Neural progenitor cell (in vitro differentiated cells): ENCODE measurements at regions not wholly inside any gene's neighbourhood (a gene's known extent, or its start where the extent isn't known, plus 50 kb on each side); places are given as distances from the start of the nearest gene placed in this dataset.

Experiments
- DNase-seq: peaks from one replicate; pipeline ENCODE4 v3.0.0-alpha.2; 2016; ENCODE audit warnings: low spot score
- H2AFZ ChIP-seq: fragments of 200-600 bp; sonication (generic); replicated peaks from 2 replicates; pipeline ENCODE4 v1.6.1; 2016; ENCODE audit warnings: antibody characterized with exemption
- H3F3A ChIP-seq: fragments of 200-600 bp; sonication (generic); 2 replicates; pipeline ENCODE4 v1.6.1; 2016; ENCODE audit warnings: antibody characterized with exemption, low read depth
- H3K27ac ChIP-seq: fragments of 200-600 bp; sonication (generic); 2 replicates; pipeline ENCODE4 v1.5.1; 2016; ENCODE audit warnings: mild to moderate bottlenecking
- H3K27me3 ChIP-seq: fragments of 200-600 bp; sonication (generic); 2 replicates; pipeline ENCODE4 v1.6.1; 2016; ENCODE audit warnings: mild to moderate bottlenecking, moderate library complexity
- H3K36me3 ChIP-seq: fragments of 200-600 bp; sonication (generic); 2 replicates; pipeline ENCODE4 v1.5.1; 2016
- H3K4me1 ChIP-seq: fragments of 200-600 bp; sonication (generic); 2 replicates; pipeline ENCODE4 v1.6.1; 2016; ENCODE audit warnings: mixed run types
- H3K4me2 ChIP-seq: fragments of 200-600 bp; sonication (generic); 2 replicates; pipeline ENCODE4 v1.6.1; 2016
- H3K4me3 ChIP-seq: fragments of 200-600 bp; sonication (generic); 2 replicates; pipeline ENCODE4 v1.5.1; 2016
- H3K79me2 ChIP-seq: fragments of 200-600 bp; sonication (generic); 2 replicates; pipeline ENCODE4 v1.6.1; 2016; ENCODE audit warnings: low read depth
- H3K9ac ChIP-seq: fragments of 200-600 bp; sonication (generic); 2 replicates; pipeline ENCODE4 v1.6.1; 2016
- H3K9me3 ChIP-seq: fragments of 200-600 bp; sonication (generic); 2 replicates; pipeline ENCODE4 v1.5.1; 2016; ENCODE audit warnings: low read depth
- H4K20me1 ChIP-seq: fragments of 200-600 bp; sonication (generic); 2 replicates; pipeline ENCODE4 v1.6.1; 2016; ENCODE audit warnings: low read depth
- H3K27ac Mint-ChIP-seq: 3 replicates; pipeline ENCODE4 v1.8.0; 2021; ENCODE audit warnings: mixed read lengths
- H3K27me3 Mint-ChIP-seq: 2 replicates; pipeline ENCODE4 v1.8.0; 2022; ENCODE audit warnings: low read depth, mild to moderate bottlenecking, inconsistent platforms, moderate library complexity, mixed read lengths; ENCODE audit not compliant: insufficient read depth
- H3K36me3 Mint-ChIP-seq: 3 replicates; pipeline ENCODE4 v1.8.0; 2021; ENCODE audit warnings: mixed read lengths
- H3K4me1 Mint-ChIP-seq: 3 replicates; pipeline ENCODE4 v1.8.0; 2021; ENCODE audit warnings: mixed read lengths
- H3K4me3 Mint-ChIP-seq: 3 replicates; pipeline ENCODE4 v1.8.0; 2021; ENCODE audit warnings: mild to moderate bottlenecking, moderate library complexity, mixed read lengths
- H3K9me3 Mint-ChIP-seq: 3 replicates; pipeline ENCODE4 v1.8.0; 2020; ENCODE audit warnings: mixed read lengths
- EZH2 ChIP-seq: fragments of 200-600 bp; sonication (generic); IDR thresholded peaks from 2 replicates; pipeline ENCODE4 v1.6.1; 2017; ENCODE audit warnings: antibody characterized with exemption, mild to moderate bottlenecking, moderate library complexity
- EZH2phosphoT487 ChIP-seq: fragments of 200-600 bp; sonication (generic); IDR thresholded peaks from 2 replicates; pipeline ENCODE4 v1.6.1; 2017; ENCODE audit warnings: antibody characterized with exemption
- TF ChIP-seq, protein P1 (sequence below): fragments of 200-600 bp; sonication (generic); IDR thresholded peaks from 2 replicates; pipeline ENCODE4 v1.5.1; 2017; ENCODE audit warnings: antibody characterized with exemption, mild to moderate bottlenecking

DNA sequence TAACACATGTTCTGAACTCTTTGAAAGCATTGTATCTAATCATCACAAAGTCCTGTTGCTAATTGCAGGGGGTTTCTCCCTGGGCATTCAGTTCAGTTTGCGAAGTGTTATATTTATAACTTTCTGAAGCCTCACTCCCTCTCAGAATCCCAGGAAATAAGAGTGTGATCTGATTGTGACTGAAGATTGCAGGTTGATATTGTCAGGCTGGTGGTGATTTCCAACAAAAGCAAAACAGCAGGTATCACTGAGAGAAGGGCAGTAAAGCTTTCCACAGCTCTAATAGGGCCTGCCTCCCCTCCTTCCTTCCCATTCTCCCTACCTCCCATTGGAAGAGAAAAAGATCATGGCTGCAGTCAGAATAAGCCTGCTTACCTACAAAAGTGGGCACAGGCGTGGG lies 466.7 kb upstream of the FSHR start:
- Histone ChIP-seq H3K36me3 (no peaks in the 10 kb centered on the region), H3K4me2 (peak overlapping the region; percentile 2), H3K9ac (no peak overlapping the region), H3K79me2 (no peaks in the 10 kb centered on the region), H3F3A (no peaks in the 10 kb centered on the region), H2AFZ (peak overlapping the region; percentile 82), H3K27ac (no peak overlapping the region), H3K4me1 (peaks cover 14% of the 10 kb centered on the region), H4K20me1 (no peaks in the 10 kb centered on the region), H3K27me3 (no peaks in the 10 kb centered on the region), H3K9me3 (no peaks in the 10 kb centered on the region), H3K4me3 (no peak overlapping the region)
- peaks cover 6% of the 10 kb centered on the region for H3K4me1 Mint-ChIP-seq
- H3K9me3 Mint-ChIP-seq, result no peaks in the 10 kb centered on the region
- no peak overlapping the region for H3K27ac Mint-ChIP-seq
- TF ChIP-seq, protein P1, sequence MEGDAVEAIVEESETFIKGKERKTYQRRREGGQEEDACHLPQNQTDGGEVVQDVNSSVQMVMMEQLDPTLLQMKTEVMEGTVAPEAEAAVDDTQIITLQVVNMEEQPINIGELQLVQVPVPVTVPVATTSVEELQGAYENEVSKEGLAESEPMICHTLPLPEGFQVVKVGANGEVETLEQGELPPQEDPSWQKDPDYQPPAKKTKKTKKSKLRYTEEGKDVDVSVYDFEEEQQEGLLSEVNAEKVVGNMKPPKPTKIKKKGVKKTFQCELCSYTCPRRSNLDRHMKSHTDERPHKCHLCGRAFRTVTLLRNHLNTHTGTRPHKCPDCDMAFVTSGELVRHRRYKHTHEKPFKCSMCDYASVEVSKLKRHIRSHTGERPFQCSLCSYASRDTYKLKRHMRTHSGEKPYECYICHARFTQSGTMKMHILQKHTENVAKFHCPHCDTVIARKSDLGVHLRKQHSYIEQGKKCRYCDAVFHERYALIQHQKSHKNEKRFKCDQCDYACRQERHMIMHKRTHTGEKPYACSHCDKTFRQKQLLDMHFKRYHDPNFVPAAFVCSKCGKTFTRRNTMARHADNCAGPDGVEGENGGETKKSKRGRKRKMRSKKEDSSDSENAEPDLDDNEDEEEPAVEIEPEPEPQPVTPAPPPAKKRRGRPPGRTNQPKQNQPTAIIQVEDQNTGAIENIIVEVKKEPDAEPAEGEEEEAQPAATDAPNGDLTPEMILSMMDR, result no peak
- TF ChIP-seq EZH2 (no peak), EZH2phosphoT487 (no peak)
- no peaks in the 10 kb centered on the region for H3K36me3 Mint-ChIP-seq
- no peak overlapping the region for H3K4me3 Mint-ChIP-seq
- H3K27me3 Mint-ChIP-seq, result no peaks in the 10 kb centered on the region
- DNase-seq, result peak; percentile 23

DNA sequence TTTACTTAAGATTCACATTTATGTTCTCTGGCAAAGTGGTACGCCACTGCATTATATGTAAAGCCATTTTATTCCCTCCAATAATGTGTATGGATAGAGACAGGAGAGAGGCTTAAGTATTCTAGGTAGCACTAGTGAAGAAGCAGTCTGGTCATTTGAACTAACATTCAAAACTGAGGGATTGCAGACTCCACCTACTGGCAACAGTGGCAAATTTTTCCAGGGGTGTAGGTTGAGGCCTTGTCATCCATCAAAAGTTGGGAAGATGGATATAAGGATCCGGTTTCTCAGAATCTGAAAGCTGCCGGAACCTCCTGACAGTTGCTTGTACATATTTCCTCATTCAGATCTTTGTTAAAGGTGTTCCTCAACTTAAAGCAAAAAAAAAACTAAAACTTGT lies 465.5 kb upstream of the FSHR start:
- no peak for TF ChIP-seq EZH2
- TF ChIP-seq, protein P1, result peak; percentile 47
- H3K4me1 Mint-ChIP-seq, result peaks cover 6% of the 10 kb centered on the region
- H3K4me1 ChIP-seq, result peaks cover 14% of the 10 kb centered on the region
- no peaks in the 10 kb centered on the region for H3K9me3 Mint-ChIP-seq
- H3K27ac Mint-ChIP-seq, result no peak overlapping the region
- H3K4me3 Mint-ChIP-seq, result no peak overlapping the region
- peak; percentile 16 for DNase-seq
- H3K4me3 ChIP-seq, result no peak overlapping the region
- H3K36me3 ChIP-seq, result no peaks in the 10 kb centered on the region
- no peaks in the 10 kb centered on the region for H3K79me2 ChIP-seq
- H4K20me1 ChIP-seq, result no peaks in the 10 kb centered on the region
- H3K9me3 ChIP-seq, result no peaks in the 10 kb centered on the region
- H3K27ac ChIP-seq, result no peak overlapping the region
- no peaks in the 10 kb centered on the region for H3K27me3 ChIP-seq
- peaks cover 2% of the 10 kb centered on the region for H3K27me3 Mint-ChIP-seq
- H3K36me3 Mint-ChIP-seq, result no peaks in the 10 kb centered on the region
- no peak overlapping the region for H3K4me2 ChIP-seq
- no peak overlapping the region for H2AFZ ChIP-seq
- no peaks in the 10 kb centered on the region for H3F3A ChIP-seq
- H3K9ac ChIP-seq, result no peak overlapping the region

DNA sequence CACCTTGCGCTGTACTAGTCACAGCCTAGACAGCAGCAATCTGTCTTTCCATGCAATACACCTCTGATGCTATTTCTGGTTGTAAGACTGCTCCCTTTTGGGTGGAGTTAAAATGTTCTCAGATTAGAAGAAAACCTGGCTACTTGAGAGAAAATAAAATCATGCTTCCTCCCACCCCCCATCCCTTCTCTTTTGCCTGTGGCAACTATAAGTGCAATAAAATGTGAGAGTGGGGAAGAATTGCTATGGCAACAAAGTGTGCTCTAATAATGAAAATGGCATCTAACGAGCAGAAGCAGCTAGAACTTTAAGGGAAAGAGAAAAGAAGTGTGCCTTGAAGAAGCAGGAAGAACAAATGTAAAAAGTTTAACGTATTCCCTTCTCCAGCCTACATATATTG lies 464.2 kb upstream of the FSHR start:
- no peak overlapping the region for H3K4me3 Mint-ChIP-seq
- no peaks in the 10 kb centered on the region for H3K27me3 ChIP-seq

More for the DNA sequence above, 464.2 kb upstream of the FSHR start:
- no peak overlapping the region for H3K4me3 ChIP-seq
- no peaks in the 10 kb centered on the region for H3K9me3 ChIP-seq
- H4K20me1 ChIP-seq, result no peaks in the 10 kb centered on the region
- TF ChIP-seq EZH2, result no peak
- TF ChIP-seq, protein P1, result no peak
- no peak for TF ChIP-seq EZH2phosphoT487
- H3F3A ChIP-seq, result no peaks in the 10 kb centered on the region
- Mint-ChIP-seq H3K4me1 (peaks cover 6% of the 10 kb centered on the region), H3K27ac (no peak overlapping the region), H3K27me3 (peaks cover 2% of the 10 kb centered on the region), H3K9me3 (no peaks in the 10 kb centered on the region), H3K36me3 (no peaks in the 10 kb centered on the region)
- H3K4me2 ChIP-seq, result no peak overlapping the region
- no peak for DNase-seq
- peaks cover 14% of the 10 kb centered on the region for H3K4me1 ChIP-seq
- no peaks in the 10 kb centered on the region for H3K36me3 ChIP-seq
- H3K9ac ChIP-seq, result no peak overlapping the region
- no peak overlapping the region for H2AFZ ChIP-seq
- no peak overlapping the region for H3K27ac ChIP-seq
- H3K79me2 ChIP-seq, result no peaks in the 10 kb centered on the region
